ENCODE measurements at regions not wholly inside any gene's neighbourhood (a gene's known extent, or its start where the extent isn't known, plus 50 kb on each side); places are given as distances from the start of the nearest gene placed in this dataset.
"Not testable (repeated sequence)": the region's sequence is repeated elsewhere in the genome, so short reads cannot be mapped to it uniquely, and the experiment has no call there.

- no peaks in the 10 kb centered on the region for H3K4me1 ChIP-seq (ENCODE audit: insufficient read depth, low read length)
- Mint-ChIP-seq H3K9me3 (peaks cover 3% of the 10 kb centered on the region), H3K27me3 (no peaks in the 10 kb centered on the region), H3K36me3 (ENCODE audit: low read depth) (no peaks in the 10 kb centered on the region), H3K27ac (no peak overlapping the region), H3K4me3 (no peak overlapping the region), H3K4me1 (ENCODE audit: low read depth) (no peaks in the 10 kb centered on the region)
- ChIA-PET CTCF (no interaction called here), POLR2A (no interaction called here)
- H3K27ac ChIP-seq (ENCODE audit: low read depth in 1 of 2, low read length in 2 of 2): no peak overlapping the region
- H3K9me3 ChIP-seq (ENCODE audit: control insufficient read depth in 1 of 2, insufficient read depth in 1 of 2, low read length in 2 of 2): peaks cover 0 to 4% of the 10 kb centered on the region in 2 experiments
- no peaks in the 10 kb centered on the region for H3K36me3 ChIP-seq (ENCODE audit: insufficient read depth, low read length)
- DNase-seq: no peak
- no peak for ATAC-seq (ENCODE audit: poor library complexity)
- no peak overlapping the region for H3K4me3 ChIP-seq (ENCODE audit: low read length)
- no peaks in the 10 kb centered on the region for H3K27me3 ChIP-seq (ENCODE audit: control insufficient read depth in 1 of 2, insufficient read depth in 2 of 2, low read length in 2 of 2)
- intact Hi-C loops (cut with DNase I, micrococcal nuclease): no loop called here
- TF ChIP-seq CTCF (IDR thresholded peaks at IDR 0.05): no peak
Observed at GRCh38 chr10:90031776-90032175, 330.4 kb downstream of the KIF20B start.

GRCh38 chr10:90032519-90032918 lies 331.1 kb downstream of the KIF20B start:
- Mint-ChIP-seq H3K27me3 (no peaks in the 10 kb centered on the region), H3K4me3 (no peak overlapping the region), H3K36me3 (ENCODE audit: low read depth) (no peaks in the 10 kb centered on the region), H3K9me3 (peaks cover 3% of the 10 kb centered on the region), H3K4me1 (ENCODE audit: low read depth) (no peaks in the 10 kb centered on the region), H3K27ac (no peak overlapping the region)
- ChIA-PET POLR2A (no interaction called here), CTCF (no interaction called here)
- no peak for ATAC-seq (ENCODE audit: poor library complexity)
- Histone ChIP-seq H3K4me3 (ENCODE audit: low read length) (no peak overlapping the region), H3K27me3 (ENCODE audit: control insufficient read depth in 1 of 2, insufficient read depth in 2 of 2, low read length in 2 of 2) (no peaks in the 10 kb centered on the region), H3K36me3 (ENCODE audit: insufficient read depth, low read length) (no peaks in the 10 kb centered on the region), H3K27ac (ENCODE audit: low read depth in 1 of 2, low read length in 2 of 2) (no peak overlapping the region), H3K4me1 (ENCODE audit: insufficient read depth, low read length) (no peaks in the 10 kb centered on the region), H3K9me3 (ENCODE audit: control insufficient read depth in 1 of 2, insufficient read depth in 1 of 2, low read length in 2 of 2) (peaks cover 0 to 4% of the 10 kb centered on the region in 2 experiments)
- TF ChIP-seq CTCF (IDR thresholded peaks at IDR 0.05): no peak
- intact Hi-C loops (cut with DNase I, micrococcal nuclease): no loop called here
- DNase-seq: no peak

GRCh38 chr10:90034862-90035261 lies 333.5 kb downstream of the KIF20B start:
- H3K27ac ChIP-seq (ENCODE audit: low read depth in 1 of 2, low read length in 2 of 2); H3K4me3 Mint-ChIP-seq; H3K36me3 ChIP-seq (ENCODE audit: insufficient read depth, low read length); H3K4me1 Mint-ChIP-seq (ENCODE audit: low read depth); H3K4me3 ChIP-seq (ENCODE audit: low read length); H3K9me3 Mint-ChIP-seq; POLR2A ChIA-PET; intact Hi-C loops (cut with DNase I, micrococcal nuclease); H3K4me1 ChIP-seq (ENCODE audit: insufficient read depth, low read length); DNase-seq; H3K27me3 Mint-ChIP-seq; H3K27ac Mint-ChIP-seq; ATAC-seq (ENCODE audit: poor library complexity); H3K27me3 ChIP-seq (ENCODE audit: control insufficient read depth in 1 of 2, insufficient read depth in 2 of 2, low read length in 2 of 2); CTCF ChIA-PET; H3K9me3 ChIP-seq (ENCODE audit: control insufficient read depth in 1 of 2, insufficient read depth in 1 of 2, low read length in 2 of 2); H3K36me3 Mint-ChIP-seq (ENCODE audit: low read depth): not testable (repeated sequence)

GRCh38 chr10:90041585-90041984 lies 340.2 kb downstream of the KIF20B start:
- no peak overlapping the region for H3K27ac Mint-ChIP-seq
- ChIA-PET POLR2A (no interaction called here), CTCF (no interaction called here)
- DNase-seq (no peak), ATAC-seq (ENCODE audit: poor library complexity) (no peak)
- H3K4me1 Mint-ChIP-seq (ENCODE audit: low read depth): no peaks in the 10 kb centered on the region
- Histone ChIP-seq H3K4me3 (ENCODE audit: low read length) (no peak overlapping the region), H3K36me3 (ENCODE audit: insufficient read depth, low read length) (no peaks in the 10 kb centered on the region), H3K4me1 (ENCODE audit: insufficient read depth, low read length) (no peaks in the 10 kb centered on the region), H3K27me3 (ENCODE audit: control insufficient read depth in 1 of 2, insufficient read depth in 2 of 2, low read length in 2 of 2) (no peaks in the 10 kb centered on the region), H3K9me3 (ENCODE audit: control insufficient read depth in 1 of 2, insufficient read depth in 1 of 2, low read length in 2 of 2) (peaks cover 0 to 3% of the 10 kb centered on the region in 2 experiments), H3K27ac (ENCODE audit: low read depth in 1 of 2, low read length in 2 of 2) (no peak overlapping the region)
- H3K9me3 Mint-ChIP-seq: no peaks in the 10 kb centered on the region
- no peak for TF ChIP-seq CTCF (IDR thresholded peaks at IDR 0.05)
- intact Hi-C loops (cut with DNase I, micrococcal nuclease): no loop called here
- no peaks in the 10 kb centered on the region for H3K36me3 Mint-ChIP-seq (ENCODE audit: low read depth)
- H3K27me3 Mint-ChIP-seq: no peaks in the 10 kb centered on the region
- H3K4me3 Mint-ChIP-seq: no peak overlapping the region

Measured in CD4-positive, alpha-beta T cell (primary cell).